ENCODE measurements at regions not wholly inside any gene's neighbourhood (a gene's known extent, or its start where the extent isn't known, plus 50 kb on each side); places are given as distances from the start of the nearest gene placed in this dataset.

DNA sequence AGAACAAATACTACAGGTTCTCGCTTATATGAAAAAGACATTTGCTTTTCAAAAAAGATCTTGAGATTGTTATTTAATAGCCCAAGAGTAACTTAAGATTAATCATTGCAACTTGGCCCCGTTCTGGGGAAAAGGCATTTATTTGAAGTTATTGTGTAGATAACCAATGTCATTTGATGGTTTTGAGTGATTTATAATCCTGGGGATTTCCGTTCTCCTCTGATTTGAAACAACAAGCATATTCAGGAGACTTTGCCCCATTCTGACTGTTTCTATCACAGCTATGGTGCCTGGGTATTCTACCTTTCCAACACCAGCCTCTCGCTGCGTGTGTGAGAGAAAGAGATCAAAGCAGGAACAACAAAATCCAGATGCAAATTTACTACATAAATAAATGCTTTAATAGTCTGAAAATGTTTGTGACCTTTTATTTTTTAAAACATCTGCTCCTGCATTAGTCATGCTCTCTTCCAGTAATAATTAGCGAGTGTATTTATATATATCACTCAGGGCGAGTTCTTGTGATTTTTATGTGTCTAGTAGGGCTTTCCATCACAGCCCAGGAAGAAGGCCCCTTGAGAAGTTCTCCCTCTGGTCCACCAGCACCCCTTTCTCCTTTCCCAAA, 197.9 kb upstream of the FOXQ1 start:
- no peak for DNase-seq

DNA sequence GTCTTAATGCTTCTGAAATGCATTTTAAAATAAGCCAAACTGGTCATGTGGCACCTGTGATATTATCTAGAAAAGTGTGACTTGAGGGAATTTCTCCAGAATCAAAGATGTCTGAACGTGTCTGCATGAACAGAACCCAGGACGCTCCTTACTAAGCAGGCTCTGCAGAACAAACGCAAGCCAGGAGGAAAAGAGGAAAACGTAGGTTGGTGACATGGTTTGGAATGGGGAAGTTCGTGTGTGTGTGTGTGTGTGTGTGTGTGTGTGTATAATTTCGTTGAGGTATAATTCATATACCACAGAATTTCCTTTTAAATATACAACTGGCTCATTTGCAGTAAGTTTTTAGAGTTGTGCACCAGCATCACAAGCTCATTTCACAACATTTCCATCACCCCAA, 200.5 kb upstream of the FOXQ1 start:
- no peak for DNase-seq

DNA sequence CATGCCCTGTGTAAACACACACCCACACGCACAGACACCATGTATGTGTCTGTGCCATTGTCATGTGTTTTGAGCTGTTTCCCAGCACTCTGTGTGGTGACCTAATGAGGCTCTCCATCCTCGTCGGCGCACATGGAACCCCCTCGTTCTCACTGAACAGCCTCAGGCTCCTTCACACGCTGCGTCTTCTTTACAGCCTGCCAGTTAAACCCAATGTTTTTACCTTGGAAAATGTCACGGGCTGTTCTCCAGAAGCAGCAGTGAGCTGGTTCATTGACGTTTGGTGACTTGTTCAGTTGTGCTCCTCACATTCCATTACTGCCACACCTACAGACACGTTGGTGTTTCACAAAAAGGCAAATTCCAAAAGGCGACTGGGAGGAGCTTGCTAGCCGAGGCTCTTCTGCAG, 201.0 kb upstream of the FOXQ1 start:
- no peak for DNase-seq

DNA sequence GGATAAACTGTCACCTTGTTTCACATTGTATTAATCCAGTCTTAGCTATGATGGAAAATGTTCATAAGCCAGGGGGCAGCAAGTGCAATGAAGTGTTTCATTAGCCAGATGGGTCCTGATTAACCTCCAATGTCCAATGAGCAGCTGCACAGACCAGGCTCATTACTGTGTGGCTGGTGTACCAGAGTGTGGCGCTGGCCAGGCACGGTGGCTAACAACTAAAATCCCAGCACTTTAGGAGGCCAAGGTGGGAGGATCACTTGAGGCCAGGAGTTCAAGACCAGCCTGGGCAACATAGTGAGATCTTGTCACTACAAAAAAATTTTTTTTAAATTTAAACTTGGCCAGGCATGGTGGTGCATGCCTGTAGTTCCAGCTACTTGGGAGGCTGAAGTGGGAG, 201.7 kb upstream of the FOXQ1 start:
- DNase-seq = no peak

DNA sequence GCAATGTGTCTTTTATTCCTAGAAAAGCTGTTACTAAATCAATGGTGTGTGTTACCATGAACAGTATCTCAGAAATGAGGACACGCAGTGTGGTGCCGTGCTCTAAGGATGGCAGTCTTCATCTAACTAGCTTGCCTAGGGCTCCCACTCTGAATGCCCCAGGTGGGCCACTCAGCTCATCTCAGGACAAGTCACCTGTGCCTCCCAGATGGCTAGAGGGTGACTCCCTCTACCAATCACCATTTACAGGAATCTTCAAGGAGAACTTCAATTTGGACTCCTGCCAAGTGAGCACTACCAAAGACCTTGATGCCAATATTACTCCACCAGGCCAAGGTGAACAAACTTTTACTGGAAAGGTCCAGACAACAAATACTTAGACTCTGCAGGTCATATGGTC, 202.8 kb upstream of the FOXQ1 start:
- DNase-seq = no peak

DNA sequence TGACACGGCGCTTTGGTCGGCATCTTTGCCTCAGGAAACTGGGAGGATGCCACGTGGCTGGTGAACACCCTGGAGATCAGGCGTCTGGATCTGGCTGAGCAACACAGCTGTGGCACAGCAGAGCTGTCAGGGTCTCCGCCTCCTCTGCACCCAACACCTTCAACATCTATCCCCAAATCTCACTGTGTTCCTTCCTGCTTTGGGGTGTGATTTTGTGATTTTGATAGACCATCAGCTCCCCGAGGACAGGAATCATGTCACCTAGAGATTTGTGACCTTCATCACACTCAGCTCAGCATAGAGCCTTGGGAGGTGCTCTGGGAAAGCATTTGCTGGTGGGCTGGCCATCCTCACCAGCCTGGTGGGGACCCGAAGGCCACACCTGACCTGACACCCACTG, 203.7 kb upstream of the FOXQ1 start:
- no peak for DNase-seq

DNA sequence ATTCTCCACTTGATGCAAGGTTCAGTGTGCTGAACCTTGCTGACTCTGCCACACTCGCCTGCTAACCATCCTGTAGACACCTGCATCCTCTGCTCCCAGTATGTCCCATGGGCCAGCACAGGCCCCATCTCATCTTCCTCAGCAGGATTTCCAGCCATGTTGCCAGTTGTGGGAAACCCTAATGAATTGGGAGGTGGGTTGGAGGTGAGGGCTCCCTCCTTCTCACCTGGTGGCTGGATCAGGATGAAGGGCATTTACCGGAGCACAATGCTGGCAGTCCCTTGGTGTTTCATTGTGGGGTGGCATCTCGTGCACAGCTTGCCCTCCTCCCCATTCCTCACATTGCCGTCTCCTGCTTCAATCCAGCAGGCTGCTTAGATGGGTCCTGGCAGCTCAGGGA, 204.3 kb upstream of the FOXQ1 start:
- no peak for DNase-seq

DNA sequence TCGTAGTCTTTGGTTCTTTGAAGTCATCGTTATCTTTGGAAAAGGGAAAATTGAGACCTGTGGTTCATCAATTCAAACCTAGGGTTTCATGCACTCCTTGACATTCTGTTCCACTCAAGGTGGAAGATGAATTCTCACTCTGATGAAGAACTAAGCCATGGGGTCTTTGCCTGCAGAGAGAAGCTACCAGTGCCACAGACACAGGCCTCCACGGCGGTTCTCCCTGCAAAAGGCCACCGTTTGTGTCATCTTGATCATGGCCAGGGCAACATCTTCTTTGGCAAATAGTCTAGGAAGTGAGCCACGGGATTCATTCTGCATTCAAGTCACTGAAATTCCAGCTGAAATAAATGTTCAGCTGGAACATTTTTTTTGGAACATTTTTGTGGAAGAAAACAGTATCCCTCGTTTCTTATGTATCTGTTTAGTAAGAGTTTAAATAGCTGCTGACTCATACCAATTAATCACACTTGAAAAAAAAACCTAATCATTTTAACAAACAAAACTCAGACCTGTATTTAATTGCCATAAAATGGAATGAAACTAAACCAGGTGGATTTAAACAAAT, 206.0 kb upstream of the FOXQ1 start:
- no peak for DNase-seq

DNA sequence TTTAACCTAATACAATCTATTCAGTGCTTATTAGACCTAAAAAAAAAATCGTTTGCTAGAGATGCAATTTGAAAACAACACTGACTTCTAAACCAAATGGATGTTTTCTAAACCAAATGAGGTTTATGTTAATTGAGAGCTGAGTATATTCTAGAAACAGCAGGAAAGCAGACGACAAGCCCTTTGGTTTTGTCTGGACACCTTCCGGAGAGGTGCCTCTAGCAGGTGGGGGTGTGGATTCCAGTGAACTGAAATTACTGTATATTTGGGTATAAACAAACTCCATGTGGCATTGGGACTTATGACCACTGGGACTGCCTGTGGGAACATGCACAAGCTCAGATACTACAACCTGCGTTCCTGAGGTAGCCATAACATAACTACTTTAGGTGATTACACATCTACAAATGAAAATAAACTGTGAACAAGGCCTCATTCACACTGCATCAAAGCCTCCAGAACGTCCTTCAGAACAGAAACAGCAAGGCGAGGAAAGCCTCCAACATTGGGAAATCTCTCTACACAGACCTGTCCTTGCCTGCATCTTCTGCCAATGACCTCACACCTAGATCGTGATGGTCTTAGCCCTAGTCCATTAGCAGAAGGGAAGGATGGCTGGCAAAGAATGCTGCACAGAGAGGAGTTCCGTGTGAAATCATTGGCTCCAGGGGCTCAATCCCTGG, 206.8 kb upstream of the FOXQ1 start:
- no peak for DNase-seq

DNA sequence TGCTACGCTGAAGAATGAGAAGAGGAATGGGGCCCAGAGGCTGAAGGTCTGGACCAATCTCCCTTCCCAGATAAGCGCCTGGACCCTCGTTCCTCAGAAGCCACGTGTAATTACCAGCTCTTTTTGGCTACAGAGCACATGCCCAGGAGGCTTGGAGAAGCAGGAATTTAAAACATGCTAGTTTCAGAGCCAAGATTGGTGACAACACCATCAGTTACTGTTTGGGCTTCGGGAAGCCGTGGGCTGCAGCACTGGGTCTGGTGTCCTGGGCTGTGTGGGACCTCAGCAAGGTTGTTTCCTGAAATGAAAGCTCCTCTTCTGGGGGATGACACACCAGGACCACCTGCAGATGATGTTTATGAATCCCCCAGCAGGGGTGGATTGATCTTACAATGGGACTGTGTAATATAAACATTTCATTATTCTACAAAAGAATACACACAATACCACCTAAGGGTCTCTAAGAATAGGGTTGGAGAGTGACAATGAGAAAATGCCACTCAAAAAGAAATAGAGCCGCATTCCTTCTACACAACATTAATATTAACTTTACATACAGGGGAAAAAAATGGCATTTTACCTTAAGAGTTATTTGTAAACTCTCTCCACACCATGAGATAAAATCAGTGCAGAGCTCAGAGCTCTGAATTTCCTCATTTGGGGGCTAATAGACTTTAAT, 207.8 kb upstream of the FOXQ1 start:
- no peak for DNase-seq

DNA sequence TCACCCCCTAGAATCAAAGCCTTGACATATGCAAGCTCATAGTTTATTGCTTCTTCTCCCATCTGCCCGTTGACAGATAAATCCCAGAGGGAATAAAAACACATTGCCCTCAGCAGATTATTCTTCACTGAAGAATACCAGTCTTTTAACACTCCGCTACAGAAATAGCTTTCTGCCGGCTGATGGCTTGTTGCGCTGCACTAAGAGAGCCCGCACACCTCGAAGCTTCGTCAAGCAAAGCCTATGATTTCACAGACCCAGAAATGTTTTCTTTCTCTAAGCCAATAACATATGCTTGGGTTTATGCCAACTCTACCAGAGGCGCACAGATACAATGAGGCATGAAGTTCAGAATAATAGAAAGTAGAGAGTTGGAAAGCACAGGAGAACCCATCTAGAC, 208.9 kb upstream of the FOXQ1 start:
- no peak for DNase-seq

DNA sequence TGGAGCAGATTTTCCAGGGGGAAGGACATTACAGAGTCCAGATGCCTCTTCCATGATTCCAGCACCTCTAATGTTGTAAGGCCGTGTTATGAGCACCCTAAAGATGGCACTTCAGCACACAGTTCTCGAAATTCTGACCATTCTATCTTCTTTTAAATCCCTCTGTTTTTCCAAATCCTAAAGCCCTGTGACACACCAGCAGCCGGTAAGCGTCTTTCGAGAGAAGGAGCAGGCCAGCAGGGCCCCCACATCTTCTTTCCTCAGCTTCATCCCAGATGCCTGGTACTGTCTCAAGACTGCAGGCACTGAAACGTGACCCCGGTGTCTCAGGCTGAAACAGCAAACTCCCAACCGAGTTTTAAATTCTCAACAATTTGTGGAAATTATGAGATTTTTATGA, 211.6 kb upstream of the FOXQ1 start:
- no peak for DNase-seq

DNA sequence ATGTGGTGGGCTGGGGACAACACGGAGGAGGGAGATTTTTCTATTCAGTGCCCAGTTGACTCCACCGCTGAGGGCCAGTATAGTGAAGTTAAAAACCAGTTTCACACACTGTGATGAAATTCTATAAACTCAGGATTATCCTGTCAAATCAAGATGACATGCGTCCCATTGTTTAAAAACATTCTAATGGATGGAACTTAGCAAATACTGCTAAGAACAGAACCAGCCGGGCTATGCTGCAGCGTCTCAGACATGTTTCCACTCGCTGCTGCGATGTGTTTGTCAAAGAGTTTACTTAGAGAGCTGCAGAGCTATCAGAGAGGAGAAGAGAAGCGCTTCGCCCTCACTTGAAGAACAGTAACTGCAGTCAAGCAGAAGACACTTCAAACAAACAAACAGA, 212.6 kb upstream of the FOXQ1 start:
- DNase-seq = no peak

DNA sequence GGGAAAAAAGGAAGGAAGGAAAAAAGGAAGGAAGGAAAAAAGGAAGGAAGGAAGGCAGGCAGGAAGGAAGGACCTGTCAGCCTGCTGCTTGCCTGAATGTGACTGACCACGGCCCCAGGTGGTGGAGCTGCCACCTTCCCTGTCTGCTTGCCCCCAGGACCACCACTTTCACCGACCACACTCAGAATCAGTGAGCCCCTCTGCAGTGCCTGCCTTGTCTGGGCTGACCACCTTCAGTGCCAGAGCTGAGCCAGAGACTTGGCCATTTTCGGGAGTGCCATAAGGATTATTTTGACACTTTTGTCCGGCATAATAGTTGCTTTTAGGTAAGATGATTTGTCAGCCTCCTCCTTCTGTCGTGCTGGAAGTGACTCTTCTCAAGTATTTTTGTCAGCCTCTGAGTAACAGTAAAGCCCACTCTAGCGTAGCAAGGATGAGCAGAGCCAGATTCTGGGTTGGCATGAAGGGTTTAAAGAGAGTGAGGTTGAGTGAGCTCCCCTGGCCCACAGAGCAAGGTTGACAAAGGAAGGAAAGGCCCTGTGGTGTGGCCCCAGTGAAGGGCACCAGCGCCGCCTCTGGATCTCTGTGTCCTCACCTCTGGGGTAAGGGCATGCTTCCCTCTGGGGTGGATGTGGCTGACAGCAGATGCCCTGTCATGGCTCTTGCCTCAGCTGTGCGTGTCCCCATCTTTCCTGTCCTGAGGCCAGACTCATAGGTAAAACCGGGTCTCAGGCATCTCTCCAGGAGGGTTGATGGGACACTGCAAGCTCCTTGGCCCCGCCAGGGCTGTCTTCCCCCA, 214.7 kb upstream of the FOXQ1 start:
- DNase-seq = no peak

DNA sequence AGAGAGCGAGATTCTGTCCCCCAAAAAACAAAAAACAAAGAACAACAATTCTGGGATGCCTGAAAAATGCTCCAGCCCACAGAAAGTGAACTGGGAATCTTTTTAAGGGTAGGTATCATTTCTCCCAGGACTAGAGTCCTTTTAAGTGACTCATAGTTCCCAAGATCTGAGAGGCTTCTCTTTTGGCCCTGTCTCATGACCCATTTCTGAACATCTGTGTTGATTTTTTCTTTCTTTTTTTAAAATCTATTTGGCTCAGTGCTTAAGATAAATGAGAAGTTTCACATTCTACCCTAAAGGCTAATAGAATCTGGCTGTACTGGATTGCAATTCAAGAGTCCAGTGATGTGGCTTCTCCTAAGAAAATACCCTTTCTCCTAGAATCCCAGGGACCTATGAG, 217.6 kb upstream of the FOXQ1 start:
- DNase-seq = no peak

DNA sequence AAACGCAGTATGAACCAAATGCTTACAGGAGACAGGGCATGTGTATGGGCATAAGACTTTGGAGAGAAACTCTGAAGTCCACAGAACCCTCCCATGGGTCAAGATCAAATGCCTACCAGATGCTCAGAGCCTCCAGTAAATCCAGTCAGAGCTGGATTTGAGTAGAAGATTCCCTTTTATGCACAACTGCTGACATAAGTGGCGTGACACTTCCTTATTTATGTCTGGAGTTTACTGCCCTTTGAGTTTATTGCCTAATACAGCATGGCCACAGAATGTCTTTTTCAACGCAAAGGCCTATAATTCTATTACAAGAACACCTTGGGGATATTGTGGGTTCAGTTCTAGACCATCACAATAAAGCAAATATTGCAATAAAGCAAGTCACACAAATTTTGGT, 220.0 kb upstream of the FOXQ1 start:
- DNase-seq = no peak

DNA sequence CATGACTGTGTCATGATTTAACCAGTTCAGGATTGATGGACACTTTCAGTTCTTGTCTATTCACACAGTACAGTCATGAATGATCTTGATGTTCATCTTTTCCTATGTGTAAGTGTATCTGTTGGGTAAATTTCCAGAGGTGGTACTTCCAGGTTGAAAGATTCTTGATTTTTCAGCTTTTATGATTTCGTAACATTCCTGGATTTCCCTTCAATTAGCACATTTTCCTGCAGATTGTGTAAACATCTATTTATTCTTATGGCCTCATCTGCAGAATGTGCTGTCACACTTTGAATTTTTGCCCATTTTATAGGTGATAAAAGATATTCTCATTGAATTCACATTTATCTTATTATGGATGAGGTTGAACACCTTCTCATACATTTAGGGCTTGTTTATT, 222.0 kb upstream of the FOXQ1 start:
- DNase-seq = no peak

DNA sequence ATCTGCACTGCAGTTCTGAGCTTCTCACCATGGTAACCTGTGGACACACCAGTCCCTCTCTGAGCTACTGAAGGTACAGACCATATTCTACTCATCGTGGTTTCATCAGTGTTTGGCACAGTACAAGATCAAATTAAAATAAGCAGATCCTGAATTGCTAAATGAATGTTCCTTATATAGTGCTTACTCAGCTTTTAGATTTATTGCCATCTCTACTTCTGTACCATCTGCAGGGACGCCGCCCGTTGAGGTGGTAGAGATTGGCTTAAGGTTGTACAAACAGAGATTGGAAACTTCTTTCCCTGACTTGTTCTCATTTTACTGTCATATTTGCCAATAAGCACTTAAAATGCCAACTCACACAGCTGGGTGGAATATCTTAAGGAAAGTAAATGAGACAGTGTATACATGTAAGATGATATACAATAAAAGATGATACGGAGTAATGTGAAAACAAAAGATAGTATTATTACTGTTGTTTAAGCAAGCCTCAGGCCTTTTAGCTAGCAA, 223.4 kb upstream of the FOXQ1 start:
- DNase-seq = no peak

DNA sequence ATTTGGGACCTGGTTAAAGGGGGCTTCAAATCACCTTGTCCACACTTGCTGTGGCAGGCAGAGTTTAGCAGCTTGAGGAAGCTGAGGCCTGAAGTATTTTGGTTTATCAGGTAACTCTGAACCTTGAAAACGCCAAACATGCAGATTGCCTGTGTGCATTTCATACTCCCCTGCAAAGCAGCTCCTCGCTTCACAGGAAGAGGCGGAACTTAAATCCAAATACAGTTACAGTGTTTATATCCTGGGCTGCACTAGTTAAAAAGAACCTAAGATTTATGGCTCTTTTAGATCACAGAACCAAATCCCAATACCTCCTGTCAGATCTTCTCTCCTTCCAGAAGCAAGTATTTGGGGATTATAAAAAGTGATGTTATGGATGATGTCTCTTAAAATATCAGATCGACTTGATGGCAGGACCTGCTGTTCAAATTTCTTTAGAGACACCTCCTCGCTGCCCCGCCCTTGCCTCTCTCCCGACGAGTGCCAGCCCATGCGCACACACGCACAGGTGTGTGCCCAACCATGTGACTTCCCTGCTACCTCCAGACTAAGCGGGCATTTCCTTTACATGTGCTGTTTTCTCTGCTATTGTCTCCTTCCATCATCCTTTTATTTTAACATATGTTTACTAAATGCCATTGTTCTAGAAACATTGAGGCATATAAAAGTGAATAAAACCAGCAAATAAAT, 224.6 kb upstream of the FOXQ1 start:
- no peak for DNase-seq

DNA sequence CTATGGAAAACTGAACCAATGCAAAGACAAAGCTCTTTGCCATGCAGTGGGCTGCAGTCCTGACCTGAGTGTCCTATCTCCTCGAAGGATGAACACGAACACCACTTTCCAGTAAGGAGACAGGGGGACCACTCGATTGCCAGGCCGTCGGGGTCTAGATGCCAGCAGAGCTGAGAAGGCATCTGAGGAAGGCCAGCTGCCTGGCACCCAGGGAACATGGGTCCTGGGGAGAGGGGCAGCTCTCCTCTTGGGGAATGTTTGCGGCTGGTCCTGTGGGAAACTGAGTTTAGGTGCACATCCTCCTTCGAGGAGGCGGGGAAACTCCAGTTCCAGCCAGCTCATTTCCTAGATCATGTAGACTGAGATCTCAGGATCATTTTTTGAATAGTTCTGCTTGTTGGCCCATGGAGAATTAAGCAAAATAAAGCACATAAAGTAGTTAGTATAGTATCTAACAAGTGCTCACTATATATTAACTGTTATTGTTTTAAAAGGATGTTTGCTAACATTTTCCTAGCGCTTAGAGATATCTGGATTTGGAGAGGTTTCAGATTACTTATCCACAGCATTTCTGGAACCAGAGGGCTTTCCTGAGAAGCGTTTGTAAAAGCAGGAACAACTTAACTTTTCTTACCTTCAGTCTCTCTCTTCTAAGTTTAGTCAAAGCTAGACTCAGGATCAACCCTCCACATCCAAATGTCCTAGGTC, 225.3 kb upstream of the FOXQ1 start:
- DNase-seq = no peak

DNA sequence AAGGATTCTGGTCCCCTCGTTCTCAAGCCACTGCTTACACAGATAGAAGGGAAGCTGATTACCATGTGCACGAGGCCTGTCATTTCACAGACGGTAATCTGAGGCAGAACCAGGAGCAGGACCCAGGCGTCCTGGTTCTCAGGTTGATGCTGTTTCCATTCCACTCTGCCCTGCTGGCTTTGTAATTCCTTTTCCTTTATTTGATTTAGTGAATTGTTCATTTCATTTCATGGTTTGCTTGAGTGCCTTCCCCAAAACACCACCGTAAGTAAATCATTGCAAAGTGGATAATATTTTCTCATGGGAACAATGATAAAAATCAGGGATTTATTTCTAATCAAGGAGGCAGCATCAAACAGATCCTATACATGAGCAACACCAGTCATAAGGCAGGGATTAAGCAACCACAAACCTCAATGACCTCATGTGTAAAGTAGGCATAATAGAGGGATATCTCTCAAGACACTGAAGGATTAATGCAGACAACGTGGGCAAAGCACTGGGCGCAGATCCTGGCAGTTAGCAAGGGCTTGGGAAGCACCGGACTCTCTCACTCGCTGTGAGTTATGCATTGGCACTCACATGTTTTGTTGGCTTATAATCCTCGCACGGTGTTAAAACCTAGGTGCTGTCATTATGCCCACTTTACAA, 229.5 kb upstream of the FOXQ1 start:
- DNase-seq = no peak
